ENCODE measurements at regions not wholly inside any gene's neighbourhood (a gene's known extent, or its start where the extent isn't known, plus 50 kb on each side); places are given as distances from the start of the nearest gene placed in this dataset.

DNA sequence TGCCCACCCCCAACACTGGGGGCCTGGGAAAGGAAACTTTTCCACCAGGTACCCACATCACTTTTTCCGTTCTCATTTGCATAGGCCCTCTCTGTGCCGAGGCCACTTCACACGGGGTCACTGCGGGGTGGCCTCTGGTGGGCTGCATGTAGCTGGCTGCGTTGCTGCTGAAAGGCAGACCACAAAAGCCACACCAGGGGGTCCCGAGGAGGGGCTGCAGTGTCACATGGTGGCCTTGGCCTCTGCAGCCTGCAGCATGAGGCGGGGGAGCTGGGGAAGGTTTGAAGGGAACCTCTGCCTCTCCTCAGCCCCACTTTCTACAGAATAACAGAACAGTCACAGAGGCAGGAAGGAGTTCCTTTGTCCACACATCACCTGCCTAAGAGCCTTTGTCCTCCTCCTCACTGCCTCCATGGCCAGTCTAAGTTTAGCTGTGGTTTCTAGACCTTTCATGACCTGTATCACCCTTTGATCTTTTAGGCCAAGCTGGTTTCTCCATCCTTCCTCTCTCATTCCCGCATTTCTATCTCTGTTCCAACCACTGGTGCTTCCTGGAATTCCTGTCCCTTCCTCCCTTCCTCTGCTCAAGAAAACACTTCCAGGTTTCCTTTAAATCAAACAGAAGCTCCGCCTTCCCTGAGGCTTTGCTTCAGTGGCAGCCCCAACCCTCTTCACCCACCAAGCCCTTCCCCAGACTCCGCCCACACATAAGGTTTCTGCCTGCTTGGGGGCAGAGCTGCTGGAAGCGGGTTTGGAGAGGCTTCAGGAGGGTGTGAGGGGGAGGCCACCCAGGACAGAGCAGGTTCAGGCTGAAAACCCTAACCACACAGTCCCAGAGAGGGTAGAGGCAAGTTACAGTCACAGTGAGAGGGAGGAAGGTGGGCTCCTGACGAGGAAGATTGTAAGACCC is 150.7 kb upstream of the TLE3 start:
- TF ChIP-seq FOXP2 (optimal IDR thresholded peaks at IDR 0.05; ENCODE audit: borderline replicate concordance, extremely low read depth, extremely low read length, insufficient read depth), result no peak
- no peak for TF ChIP-seq SIN3A (IDR thresholded peaks at IDR 0.05; ENCODE audit: borderline replicate concordance, insufficient read depth, low read length)
- no peak for TF ChIP-seq TAF1 (IDR thresholded peaks at IDR 0.05; ENCODE audit: borderline replicate concordance, insufficient read depth, low read length)
- no peak for TF ChIP-seq POLR2AphosphoS5 (IDR thresholded peaks at IDR 0.05; ENCODE audit: low read depth, low read length)
- TF ChIP-seq, protein P1, sequence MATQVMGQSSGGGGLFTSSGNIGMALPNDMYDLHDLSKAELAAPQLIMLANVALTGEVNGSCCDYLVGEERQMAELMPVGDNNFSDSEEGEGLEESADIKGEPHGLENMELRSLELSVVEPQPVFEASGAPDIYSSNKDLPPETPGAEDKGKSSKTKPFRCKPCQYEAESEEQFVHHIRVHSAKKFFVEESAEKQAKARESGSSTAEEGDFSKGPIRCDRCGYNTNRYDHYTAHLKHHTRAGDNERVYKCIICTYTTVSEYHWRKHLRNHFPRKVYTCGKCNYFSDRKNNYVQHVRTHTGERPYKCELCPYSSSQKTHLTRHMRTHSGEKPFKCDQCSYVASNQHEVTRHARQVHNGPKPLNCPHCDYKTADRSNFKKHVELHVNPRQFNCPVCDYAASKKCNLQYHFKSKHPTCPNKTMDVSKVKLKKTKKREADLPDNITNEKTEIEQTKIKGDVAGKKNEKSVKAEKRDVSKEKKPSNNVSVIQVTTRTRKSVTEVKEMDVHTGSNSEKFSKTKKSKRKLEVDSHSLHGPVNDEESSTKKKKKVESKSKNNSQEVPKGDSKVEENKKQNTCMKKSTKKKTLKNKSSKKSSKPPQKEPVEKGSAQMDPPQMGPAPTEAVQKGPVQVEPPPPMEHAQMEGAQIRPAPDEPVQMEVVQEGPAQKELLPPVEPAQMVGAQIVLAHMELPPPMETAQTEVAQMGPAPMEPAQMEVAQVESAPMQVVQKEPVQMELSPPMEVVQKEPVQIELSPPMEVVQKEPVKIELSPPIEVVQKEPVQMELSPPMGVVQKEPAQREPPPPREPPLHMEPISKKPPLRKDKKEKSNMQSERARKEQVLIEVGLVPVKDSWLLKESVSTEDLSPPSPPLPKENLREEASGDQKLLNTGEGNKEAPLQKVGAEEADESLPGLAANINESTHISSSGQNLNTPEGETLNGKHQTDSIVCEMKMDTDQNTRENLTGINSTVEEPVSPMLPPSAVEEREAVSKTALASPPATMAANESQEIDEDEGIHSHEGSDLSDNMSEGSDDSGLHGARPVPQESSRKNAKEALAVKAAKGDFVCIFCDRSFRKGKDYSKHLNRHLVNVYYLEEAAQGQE (IDR thresholded peaks at IDR 0.05; ENCODE audit: insufficient read depth in 1 of 2, low read depth in 2 of 2, low read length in 2 of 2), result no peak

DNA sequence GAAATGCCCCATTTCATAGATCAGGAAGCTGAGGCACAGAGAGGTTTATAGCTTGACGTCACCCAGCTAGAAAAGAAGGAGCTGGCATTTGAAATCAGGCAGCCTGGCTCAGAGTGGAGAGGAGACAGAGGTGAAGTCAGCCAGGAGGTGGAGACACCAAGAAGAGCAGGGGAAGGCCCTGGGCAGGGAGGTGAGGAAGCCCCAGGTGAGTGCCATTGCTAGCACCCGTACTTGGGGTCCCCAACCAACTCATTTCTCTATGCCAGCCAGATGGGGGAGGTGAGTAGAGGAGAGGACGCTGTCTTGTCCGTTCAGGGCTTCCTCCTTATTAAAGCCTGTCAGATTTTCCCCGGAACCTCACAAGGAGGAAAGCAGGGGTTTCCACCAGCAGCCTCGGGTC is 149.6 kb upstream of the TLE3 start:
- TF ChIP-seq TAF1 (IDR thresholded peaks at IDR 0.05; ENCODE audit: borderline replicate concordance, insufficient read depth, low read length) (no peak), SIN3A (IDR thresholded peaks at IDR 0.05; ENCODE audit: borderline replicate concordance, insufficient read depth, low read length) (no peak)
- TF ChIP-seq, protein P1 (IDR thresholded peaks at IDR 0.05; ENCODE audit: insufficient read depth in 1 of 2, low read depth in 2 of 2, low read length in 2 of 2), result no peak

DNA sequence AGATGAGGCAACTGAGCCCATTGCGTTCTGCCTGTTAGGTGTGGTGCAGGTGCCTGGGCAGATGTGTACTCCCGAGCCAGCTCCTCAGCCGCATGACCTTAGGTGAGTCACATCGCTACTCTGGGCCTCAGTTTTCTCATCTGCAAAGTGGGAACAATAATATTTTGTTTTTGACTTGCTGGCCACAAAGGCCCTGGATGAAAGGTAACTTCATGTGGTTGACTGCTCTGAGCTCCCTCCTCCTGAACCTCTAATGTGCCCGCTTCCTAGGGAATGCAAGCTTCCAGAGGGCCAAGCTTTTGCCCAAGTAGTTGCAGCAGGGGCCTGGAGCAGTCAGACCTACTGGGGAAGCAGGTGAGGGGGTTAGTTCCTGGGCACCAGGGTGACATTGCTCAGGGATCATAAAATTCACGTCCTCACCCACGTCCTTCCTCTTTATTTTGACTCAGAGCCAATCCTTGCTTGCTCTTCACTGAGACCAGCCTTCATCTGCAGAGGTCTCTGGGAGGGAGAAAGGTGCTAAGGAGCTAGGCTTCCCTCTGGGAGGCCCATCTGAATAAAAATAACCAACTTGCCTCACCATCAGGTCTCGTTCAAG is 149.0 kb upstream of the TLE3 start:
- TF ChIP-seq, protein P1 (IDR thresholded peaks at IDR 0.05; ENCODE audit: insufficient read depth in 1 of 2, low read depth in 2 of 2, low read length in 2 of 2), result no peak
- TF ChIP-seq TAF1 (IDR thresholded peaks at IDR 0.05; ENCODE audit: borderline replicate concordance, insufficient read depth, low read length) (no peak), SIN3A (IDR thresholded peaks at IDR 0.05; ENCODE audit: borderline replicate concordance, insufficient read depth, low read length) (no peak), FOXP2 (optimal IDR thresholded peaks at IDR 0.05; ENCODE audit: borderline replicate concordance, extremely low read depth, extremely low read length, insufficient read depth) (no peak), POLR2AphosphoS5 (IDR thresholded peaks at IDR 0.05; ENCODE audit: low read depth, low read length) (no peak)

DNA sequence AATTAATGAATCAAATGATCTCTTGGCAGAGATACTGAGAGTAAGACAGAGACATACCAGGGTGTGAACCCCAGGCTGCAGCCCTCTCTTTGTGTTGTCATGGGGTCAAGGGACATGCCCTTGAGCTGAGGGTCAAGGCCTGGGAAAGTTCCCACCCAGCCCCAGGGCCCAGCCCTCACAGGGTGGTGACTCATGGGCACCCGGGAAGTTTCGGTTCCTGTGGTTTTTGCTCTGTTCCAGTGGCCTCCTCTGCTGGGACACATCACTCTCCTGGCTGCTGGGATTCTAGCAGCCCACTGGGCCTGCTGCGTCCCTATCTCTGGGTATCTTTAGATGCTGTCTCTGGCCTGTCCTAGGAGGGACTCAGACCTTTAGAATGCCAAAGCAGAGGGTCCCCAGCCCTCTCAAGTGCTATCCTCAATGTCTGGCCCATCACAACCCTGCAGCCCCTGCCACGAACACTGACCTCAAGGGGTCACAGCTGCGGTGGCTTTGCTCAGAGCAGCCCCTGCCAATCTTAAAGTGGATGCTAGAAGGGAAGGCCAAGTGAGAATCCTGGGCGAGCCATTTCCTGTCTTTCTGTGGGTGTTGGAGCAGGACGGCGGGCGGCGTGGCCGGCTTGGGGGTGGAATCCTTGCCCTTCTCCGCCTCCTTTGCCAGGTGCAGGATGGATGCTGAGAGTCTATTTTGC is 148.4 kb upstream of the TLE3 start:
- TF ChIP-seq FOXP2 (optimal IDR thresholded peaks at IDR 0.05; ENCODE audit: borderline replicate concordance, extremely low read depth, extremely low read length, insufficient read depth) (no peak), TAF1 (IDR thresholded peaks at IDR 0.05; ENCODE audit: borderline replicate concordance, insufficient read depth, low read length) (no peak), SIN3A (IDR thresholded peaks at IDR 0.05; ENCODE audit: borderline replicate concordance, insufficient read depth, low read length) (no peak)

DNA sequence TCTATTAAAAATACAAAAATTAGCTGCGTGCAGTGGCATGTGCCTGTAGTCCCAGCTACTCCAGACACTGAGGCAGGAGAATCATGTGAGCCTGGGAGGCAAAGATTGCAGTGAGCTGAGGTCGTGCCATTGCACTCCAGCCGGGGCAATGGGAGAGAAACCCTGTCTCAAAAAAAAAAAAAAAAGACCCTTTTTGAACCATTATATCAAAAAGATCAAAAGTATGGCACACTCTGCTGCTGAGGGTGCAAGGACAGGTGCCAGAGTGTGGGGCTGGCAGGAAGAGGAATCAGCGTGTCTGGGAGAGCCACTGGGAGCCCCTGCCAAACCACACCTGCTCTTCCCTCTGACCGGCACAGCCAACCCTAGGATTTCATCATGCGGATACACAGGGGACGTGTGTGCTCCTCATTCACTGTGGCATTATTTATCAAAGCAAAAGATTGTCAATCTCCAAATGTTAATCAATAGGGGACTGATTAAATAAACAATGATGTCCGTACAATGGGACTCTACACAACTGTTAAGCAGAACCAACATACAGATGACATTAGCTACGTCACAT is 147.3 kb upstream of the TLE3 start:
- TF ChIP-seq SIN3A (IDR thresholded peaks at IDR 0.05; ENCODE audit: borderline replicate concordance, insufficient read depth, low read length) (no peak), POLR2AphosphoS5 (IDR thresholded peaks at IDR 0.05; ENCODE audit: low read depth, low read length) (no peak), FOXP2 (optimal IDR thresholded peaks at IDR 0.05; ENCODE audit: borderline replicate concordance, extremely low read depth, extremely low read length, insufficient read depth) (no peak), TAF1 (IDR thresholded peaks at IDR 0.05; ENCODE audit: borderline replicate concordance, insufficient read depth, low read length) (no peak)
- TF ChIP-seq, protein P1 (IDR thresholded peaks at IDR 0.05; ENCODE audit: insufficient read depth in 1 of 2, low read depth in 2 of 2, low read length in 2 of 2), result no peak
